OCI-LY7 (cell line): ENCODE measurements at regions not wholly inside any gene's neighbourhood (a gene's known extent, or its start where the extent isn't known, plus 50 kb on each side); places are given as distances from the start of the nearest gene placed in this dataset.

Source experiments
- CTCF ChIP-seq: fragments of 200-600 bp; sonication (generic); conservative IDR thresholded peaks from 2 replicates; pipeline ENCODE4 v1.5.1; 2014; ENCODE audit warnings: mild to moderate bottlenecking, antibody characterized with exemption, low read length, moderate library complexity, mixed read lengths
- EZH2phosphoT487 ChIP-seq: fragments of 200-600 bp; sonication (generic); IDR thresholded peaks from 2 replicates; pipeline ENCODE4 v1.6.1; 2018; ENCODE audit warnings: low read depth, borderline replicate concordance, mild to moderate bottlenecking, mixed run types, antibody characterized with exemption, low read length, moderate library complexity, mixed read lengths

GRCh38 chr9:28014212-28014611, 440.9 kb upstream of the C9orf72 start:
- TF ChIP-seq CTCF (no peak), EZH2phosphoT487 (no peak)
